H9 (cell line): ENCODE measurements at regions not wholly inside any gene's neighbourhood (a gene's known extent, or its start where the extent isn't known, plus 50 kb on each side); places are given as distances from the start of the nearest gene placed in this dataset.

ENCODE experiments used
- DNase-seq: peaks from one replicate; pipeline ENCODE4 v3.0.0-alpha.2; 2017
- H2AFZ ChIP-seq: one replicate; pipeline ENCODE4 v1.6.1; 2013; ENCODE audit warnings: mild to moderate bottlenecking, low read length, control low read depth, moderate library complexity
- H2AK5ac ChIP-seq: 2 replicates; pipeline ENCODE4 v1.6.1; 2013; ENCODE audit warnings: low read length, control low read depth, mixed read lengths; ENCODE audit not compliant: insufficient read length
- H2BK120ac ChIP-seq: one replicate; pipeline ENCODE4 v1.6.1; 2013; ENCODE audit warnings: low read depth, mild to moderate bottlenecking, low read length, control low read depth, inconsistent platforms; ENCODE audit not compliant: poor library complexity, severe bottlenecking
- H2BK12ac ChIP-seq: 2 replicates; pipeline ENCODE4 v1.6.1; 2013; ENCODE audit warnings: low read length, control low read depth, mixed read lengths, low read depth; ENCODE audit not compliant: insufficient read length
- H2BK15ac ChIP-seq: 2 replicates; pipeline ENCODE4 v1.6.1; 2013; ENCODE audit warnings: low read depth, low read length, control low read depth
- H2BK20ac ChIP-seq: one replicate; pipeline ENCODE4 v1.6.1; 2013; ENCODE audit warnings: low read depth, mild to moderate bottlenecking, low read length, control low read depth, inconsistent platforms; ENCODE audit not compliant: poor library complexity, severe bottlenecking
- H2BK5ac ChIP-seq: 2 replicates; pipeline ENCODE4 v1.6.1; 2013; ENCODE audit warnings: low read length, control low read depth, mixed read lengths; ENCODE audit not compliant: insufficient read length
- H3K14ac ChIP-seq: 2 replicates; pipeline ENCODE4 v1.6.1; 2013; ENCODE audit warnings: low read length, control low read depth; ENCODE audit not compliant: insufficient read depth
- H3K18ac ChIP-seq: 2 replicates; pipeline ENCODE4 v1.6.1; 2013; ENCODE audit warnings: low read depth, mild to moderate bottlenecking, mixed read lengths, low read length, control low read depth; ENCODE audit not compliant: insufficient read length
- H3K23ac ChIP-seq: 2 replicates; pipeline ENCODE4 v1.6.1; 2013; ENCODE audit warnings: low read length, control low read depth, mixed read lengths, low read depth; ENCODE audit not compliant: insufficient read length
- H3K23me2 ChIP-seq: 2 replicates; pipeline ENCODE4 v1.6.1; 2013; ENCODE audit warnings: low read depth, mild to moderate bottlenecking, mixed read lengths, low read length, control low read depth; ENCODE audit not compliant: insufficient read length, poor library complexity, severe bottlenecking
- H3K27ac ChIP-seq: 2 replicates; pipeline ENCODE4 v1.5.1; 2013; ENCODE audit warnings: low read length, control low read depth, mixed read lengths, low read depth; ENCODE audit not compliant: insufficient read length
- H3K27me3 ChIP-seq: 2 replicates; pipeline ENCODE4 v1.6.1; 2013; ENCODE audit warnings: low read length, control low read depth, inconsistent platforms; ENCODE audit not compliant: insufficient read depth
- H3K4ac ChIP-seq: 2 replicates; pipeline ENCODE4 v1.6.1; 2013; ENCODE audit warnings: low read depth, mild to moderate bottlenecking, control low read depth, inconsistent platforms, low read length, moderate library complexity
- H3K4me1 ChIP-seq: 2 replicates; pipeline ENCODE4 v1.6.1; 2013; ENCODE audit warnings: low read length, control low read depth, inconsistent platforms; ENCODE audit not compliant: insufficient read depth
- H3K4me2 ChIP-seq: 2 replicates; pipeline ENCODE4 v1.6.1; 2013; ENCODE audit warnings: low read length, control low read depth, mixed read lengths; ENCODE audit not compliant: insufficient read length, insufficient read depth
- H3K56ac ChIP-seq: 2 replicates; pipeline ENCODE4 v1.6.1; 2013; ENCODE audit warnings: low read depth, mild to moderate bottlenecking, mixed read lengths, low read length, control low read depth; ENCODE audit not compliant: insufficient read length
- H3K79me1 ChIP-seq: 2 replicates; pipeline ENCODE4 v1.6.1; 2013; ENCODE audit warnings: low read depth, mild to moderate bottlenecking, moderate library complexity, low read length, control low read depth, inconsistent platforms; ENCODE audit not compliant: insufficient read depth, poor library complexity, severe bottlenecking
- H3K79me2 ChIP-seq: 2 replicates; pipeline ENCODE4 v1.6.1; 2013; ENCODE audit warnings: low read length, control low read depth, inconsistent platforms; ENCODE audit not compliant: insufficient read depth
- H3K9ac ChIP-seq: 2 replicates; pipeline ENCODE4 v1.6.1; 2013; ENCODE audit warnings: low read length, control low read depth, mixed read lengths; ENCODE audit not compliant: insufficient read length; ENCODE audit errors: extremely low read depth
- H3K9me3 ChIP-seq: one replicate; pipeline ENCODE4 v1.6.1; 2013; ENCODE audit warnings: low read depth, low read length, inconsistent platforms; ENCODE audit not compliant: control insufficient read depth
- H3T11ph ChIP-seq: one replicate; pipeline ENCODE4 v1.6.1; 2013; ENCODE audit warnings: mild to moderate bottlenecking, low read length, control low read depth, inconsistent platforms
- H4K20me1 ChIP-seq: one replicate; pipeline ENCODE4 v1.6.1; 2013; ENCODE audit not compliant: control insufficient read depth, insufficient read length, insufficient read depth
- H4K5ac ChIP-seq: 2 replicates; pipeline ENCODE4 v1.6.1; 2013; ENCODE audit warnings: low read depth, mild to moderate bottlenecking, mixed read lengths, low read length, control low read depth; ENCODE audit not compliant: insufficient read length
- H4K8ac ChIP-seq: replicated peaks from 2 replicates; pipeline ENCODE4 v1.6.1; 2013; ENCODE audit warnings: low read length, control low read depth, mixed read lengths, low read depth; ENCODE audit not compliant: insufficient read length
- H4K91ac ChIP-seq: 2 replicates; pipeline ENCODE4 v1.6.1; 2013; ENCODE audit warnings: low read depth, mild to moderate bottlenecking, moderate library complexity, mixed read lengths, low read length, control low read depth; ENCODE audit not compliant: insufficient read length
- H3K27ac Mint-ChIP-seq, 3 experiments: 2 replicates in 2 of 3; 3 replicates in 1 of 3; pipeline ENCODE4 v1.8.0; 2020 to 2021; ENCODE audit warnings: mixed read lengths in 3 of 3, mild to moderate bottlenecking in 1 of 3, moderate library complexity in 1 of 3
- H3K27me3 Mint-ChIP-seq: 2 replicates; pipeline ENCODE4 v1.8.0; 2021; ENCODE audit warnings: low read depth, mild to moderate bottlenecking, moderate library complexity, mixed read lengths
- H3K36me3 Mint-ChIP-seq, 3 experiments: 2 replicates in 2 of 3; 3 replicates in 1 of 3; pipeline ENCODE4 v1.8.0; 2020 to 2021; ENCODE audit warnings: low read depth in 3 of 3, mixed read lengths in 3 of 3; ENCODE audit not compliant: insufficient read depth in 1 of 3
- H3K4me1 Mint-ChIP-seq, 2 experiments: 2 replicates each; pipeline ENCODE4 v1.8.0; 2020; ENCODE audit warnings: mixed read lengths in 2 of 2
- H3K4me3 Mint-ChIP-seq, 2 experiments: 2 replicates in 1 of 2; 3 replicates in 1 of 2; pipeline ENCODE4 v1.8.0; 2020 to 2021; ENCODE audit warnings: mild to moderate bottlenecking in 2 of 2, mixed read lengths in 2 of 2, moderate library complexity in 1 of 2
- H3K9me3 Mint-ChIP-seq, 2 experiments: 2 replicates in 1 of 2; 3 replicates in 1 of 2; pipeline ENCODE4 v1.8.0; 2020; ENCODE audit warnings: mild to moderate bottlenecking in 2 of 2, mixed read lengths in 2 of 2, moderate library complexity in 1 of 2
- CTCF ChIP-seq: fragments of 200-600 bp; sonication (generic); conservative IDR thresholded peaks from 3 replicates; pipeline ENCODE4 v1.8.0; 2021; ENCODE audit warnings: antibody characterized with exemption, mild to moderate bottlenecking

GRCh38 chr1:14412235-14412634 lies 186.2 kb upstream of the KAZN start:
- Histone ChIP-seq H2BK15ac (no peak overlapping the region), H3K9ac (no peak overlapping the region)
- H3K27me3 Mint-ChIP-seq: no peaks in the 10 kb centered on the region; the same call in 1 of the 2 replicates

More at GRCh38 chr1:14412235-14412634, 186.2 kb upstream of the KAZN start:
- H3K36me3 Mint-ChIP-seq: no peaks in the 10 kb centered on the region
- Histone ChIP-seq H3K79me1 (no peaks in the 10 kb centered on the region), H4K8ac (no peak overlapping the region), H3K4me2 (no peak overlapping the region), H2AFZ (no peak overlapping the region), H3K23me2 (no peaks in the 10 kb centered on the region), H3K9me3 (no peaks in the 10 kb centered on the region), H3K14ac (no peak overlapping the region), H2BK12ac (no peak overlapping the region), H2BK20ac (no peak overlapping the region), H2BK120ac (no peak overlapping the region), H3T11ph (no peak overlapping the region), H3K27ac (no peak overlapping the region), H3K56ac (no peak overlapping the region), H3K4ac (no peak overlapping the region), H3K4me1 (no peaks in the 10 kb centered on the region), H3K23ac (no peak overlapping the region), H4K5ac (no peak overlapping the region), H3K27me3 (no peaks in the 10 kb centered on the region), H4K20me1 (no peaks in the 10 kb centered on the region), H4K91ac (no peak overlapping the region), H2AK5ac (no peak overlapping the region), H3K79me2 (no peaks in the 10 kb centered on the region), H2BK5ac (no peak overlapping the region), H3K18ac (no peak overlapping the region)
- no peak for TF ChIP-seq CTCF
- H3K27ac Mint-ChIP-seq: no peak overlapping the region
- H3K4me1 Mint-ChIP-seq: peaks cover 6 to 12% of the 10 kb centered on the region in 2 experiments; a peak in 3 of 4 replicates
- no peak overlapping the region for H3K4me3 Mint-ChIP-seq
- DNase-seq: no peak
- H3K9me3 Mint-ChIP-seq: no peaks in the 10 kb centered on the region; a peak in 1 of 5 replicates
